IMR-90 (cell line): ENCODE measurements at regions not wholly inside any gene's neighbourhood (a gene's known extent, or its start where the extent isn't known, plus 50 kb on each side); places are given as distances from the start of the nearest gene placed in this dataset.

Experiments
- ATAC-seq: fragments of 200-7000 bp; cut with Tn5 transposase; 2 replicates; pipeline ENCODE4 v1.9.1; 2020; ENCODE audit warnings: low read depth, mild to moderate bottlenecking, moderate library complexity
- BruUV-seq: library from RNA; stranded (reverse); fragments of 400-500 nt; replicated peaks from 2 replicates; lab custom pipeline; 2021; lab: Mats Ljungman, UMichigan
- CTCF ChIA-PET: fragments of 300-600 bp; formaldehyde crosslinking; extraction: SDS; loops from one replicate; lab custom pipeline; 2021; ENCODE audit warnings: antibody characterized with exemption; lab: Yijun Ruan, JAX
- POLR2A ChIA-PET: fragments of 300-600 bp; sonication (Branson Sonifier 250); formaldehyde crosslinking; loops from one replicate; lab custom pipeline; 2022; ENCODE audit warnings: antibody characterized with exemption; ENCODE audit not compliant: unreplicated experiment; lab: Charles Lee
- DNase-seq: peaks from one replicate; pipeline ENCODE4 v3.0.0; 2013
- H2AFZ ChIP-seq: replicated peaks from 2 replicates; pipeline ENCODE3; 2013; ENCODE audit warnings: low read length, mild to moderate bottlenecking; ENCODE audit not compliant: poor library complexity
- H2AK5ac ChIP-seq: 2 replicates; pipeline ENCODE4 v1.6.1; 2013; ENCODE audit warnings: low read depth, low read length, inconsistent platforms
- H2AK9ac ChIP-seq: replicated peaks from 2 replicates; pipeline ENCODE3; 2013; ENCODE audit warnings: mild to moderate bottlenecking, low read depth, low read length, moderate library complexity; ENCODE audit not compliant: poor library complexity
- H2BK120ac ChIP-seq: 2 replicates; pipeline ENCODE4 v1.6.1; 2013; ENCODE audit warnings: low read depth, low read length, inconsistent platforms
- H2BK15ac ChIP-seq: 3 replicates; pipeline ENCODE4 v1.6.1; 2013; ENCODE audit warnings: low read depth, low read length, inconsistent platforms
- H2BK20ac ChIP-seq: 2 replicates; pipeline ENCODE4 v1.6.1; 2013; ENCODE audit warnings: low read depth, mild to moderate bottlenecking, inconsistent platforms, low read length, moderate library complexity
- H2BK5ac ChIP-seq: 2 replicates; pipeline ENCODE4 v1.6.1; 2013; ENCODE audit warnings: mild to moderate bottlenecking, low read depth, low read length, inconsistent platforms; ENCODE audit not compliant: poor library complexity, severe bottlenecking
- H3K14ac ChIP-seq: replicated peaks from 2 replicates; pipeline ENCODE4 v1.6.1; 2013; ENCODE audit warnings: low read depth, low read length, inconsistent platforms
- H3K18ac ChIP-seq: 2 replicates; pipeline ENCODE4 v1.6.1; 2013; ENCODE audit warnings: low read depth, low read length, control low read depth
- H3K23ac ChIP-seq: 2 replicates; pipeline ENCODE4 v1.6.1; 2013; ENCODE audit warnings: low read depth, low read length, inconsistent platforms
- H3K27ac ChIP-seq: 2 replicates; pipeline ENCODE4 v1.5.1; 2013; ENCODE audit warnings: mild to moderate bottlenecking, control low read depth, low read length; ENCODE audit not compliant: insufficient read depth
- H3K27me3 ChIP-seq: 2 replicates; pipeline ENCODE4 v1.6.1; 2013; ENCODE audit warnings: low read length; ENCODE audit not compliant: control insufficient read depth, insufficient read depth
- H3K36me3 ChIP-seq: 2 replicates; pipeline ENCODE4 v1.6.1; 2013; ENCODE audit warnings: low read length, mixed read lengths; ENCODE audit not compliant: control insufficient read depth, insufficient read depth
- H3K4ac ChIP-seq: 2 replicates; pipeline ENCODE4 v1.6.1; 2013; ENCODE audit warnings: low read depth, low read length, inconsistent platforms
- H3K4me1 ChIP-seq: 2 replicates; pipeline ENCODE4 v1.6.1; 2013; ENCODE audit warnings: low read length, mixed read lengths; ENCODE audit not compliant: control insufficient read depth, insufficient read depth
- H3K4me2 ChIP-seq: 2 replicates; pipeline ENCODE4 v1.6.1; 2013; ENCODE audit warnings: low read depth, mild to moderate bottlenecking, control low read depth, low read length, moderate library complexity
- H3K4me3 ChIP-seq: 2 replicates; pipeline ENCODE4 v1.5.1; 2013; ENCODE audit warnings: low read depth, mild to moderate bottlenecking, control low read depth, low read length, moderate library complexity; ENCODE audit not compliant: insufficient read depth
- H3K56ac ChIP-seq: 2 replicates; pipeline ENCODE4 v1.6.1; 2013; ENCODE audit warnings: low read length, inconsistent platforms; ENCODE audit not compliant: insufficient read depth; ENCODE audit errors: extremely low read depth
- H3K79me1 ChIP-seq, 2 experiments: 2 replicates each; pipeline ENCODE4 v1.6.1; 2013; ENCODE audit warnings: low read length in 2 of 2, inconsistent platforms in 1 of 2, low read depth in 1 of 2
- H3K9ac ChIP-seq: 2 replicates; pipeline ENCODE4 v1.6.1; 2013; ENCODE audit warnings: low read depth, low read length, control low read depth
- H3K9me1 ChIP-seq: 2 replicates; pipeline ENCODE4 v1.6.1; 2013; ENCODE audit warnings: low read length, inconsistent platforms; ENCODE audit not compliant: insufficient read depth
- H3K9me3 ChIP-seq: 2 replicates; pipeline ENCODE4 v1.6.1; 2013; ENCODE audit warnings: low read length; ENCODE audit not compliant: control insufficient read depth, insufficient read depth
- H4K20me1 ChIP-seq: 2 replicates; pipeline ENCODE4 v1.6.1; 2013; ENCODE audit warnings: low read length, inconsistent platforms; ENCODE audit not compliant: insufficient read depth
- H4K5ac ChIP-seq: 2 replicates; pipeline ENCODE4 v1.6.1; 2013; ENCODE audit warnings: mild to moderate bottlenecking, low read depth, low read length, control low read depth
- H4K8ac ChIP-seq, 2 experiments: 2 replicates each; pipeline ENCODE4 v1.6.1; 2013; ENCODE audit warnings: low read depth in 2 of 2, low read length in 2 of 2, control low read depth in 1 of 2, inconsistent platforms in 1 of 2
- H4K91ac ChIP-seq: 2 replicates; pipeline ENCODE4 v1.6.1; 2013; ENCODE audit warnings: low read depth, low read length, inconsistent platforms; ENCODE audit not compliant: insufficient read depth
- MAZ ChIP-seq: IDR thresholded peaks from 2 replicates; pipeline ENCODE4 v1.6.1; 2012; ENCODE audit warnings: low read depth, mild to moderate bottlenecking, low read length, improper control_type of control experiment, moderate library complexity, borderline replicate concordance
- NFE2L2 ChIP-seq: fragments of 150-350 bp; IDR thresholded peaks from 2 replicates; pipeline ENCODE4 v1.6.1; 2016; ENCODE audit warnings: low read depth, mild to moderate bottlenecking, low read length
- RAD21 ChIP-seq: IDR thresholded peaks from 2 replicates; pipeline ENCODE4 v1.6.1; 2012; ENCODE audit warnings: low read length, improper control_type of control experiment
- WGBS, 2 experiments: methylation state at CpG; one replicate each; pipeline versions ENCODE4 v1.1.5 to v1.1.7; 2013; ENCODE audit warnings: missing lambda C conversion rate in 2 of 2; ENCODE audit not compliant: insufficient read length in 1 of 2; ENCODE audit errors: extremely low coverage in 2 of 2; 5-methylcytosine and 5-hydroxymethylcytosine counted together
- dilution Hi-C: fragments of 300-500 bp; cut with HindIII; formaldehyde crosslinking; loops from one replicate; pipeline ENCODE4 v1.14.3; 2018; ENCODE audit warnings: low sequenced_read_pairs; ENCODE audit not compliant: unreplicated experiment
- in situ Hi-C: fragments of 300-500 bp; cut with MboI; formaldehyde crosslinking; loops from 3 replicates; pipeline ENCODE4 v1.14.3; 2019; ENCODE audit warnings: low sequenced_read_pairs, inconsistent platforms, mixed read lengths
- intact Hi-C: fragments of 100-400 bp; cut with micrococcal nuclease; formaldehyde crosslinking; loops from 2 replicates; pipeline ENCODE4 v1.10.0; 2022

DNA sequence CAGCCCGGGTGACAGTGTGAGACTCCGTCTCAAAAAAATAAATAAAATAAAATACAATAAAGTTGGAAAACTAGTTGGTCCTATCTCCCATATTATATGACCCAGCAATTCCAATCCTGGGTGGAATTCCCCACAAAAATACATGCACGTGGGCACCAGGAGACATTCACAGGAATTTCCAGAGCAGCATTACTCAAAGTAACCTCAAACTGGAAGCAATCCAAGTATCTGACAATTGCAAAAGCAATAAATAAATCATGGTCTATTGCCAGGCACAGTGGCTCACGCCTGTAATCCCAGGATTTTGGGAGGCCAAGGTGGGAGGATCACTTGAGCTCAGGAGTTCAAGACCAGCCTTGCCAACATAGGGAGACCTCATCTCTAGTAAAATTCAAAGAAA is 101.2 kb upstream of the MAP4K4 start:
- ATAC-seq (no peak), DNase-seq (peak; percentile 5)
- Histone ChIP-seq H3K56ac (no peak overlapping the region), H3K79me1 (no peaks in the 10 kb centered on the region), H3K9ac (no peak overlapping the region), H4K20me1 (no peaks in the 10 kb centered on the region), H3K9me3 (no peaks in the 10 kb centered on the region), H3K27me3 (peaks cover 3% of the 10 kb centered on the region; the same call in 1 of the 2 replicates), H2AK5ac (no peak overlapping the region), H2BK120ac (no peak overlapping the region), H3K4me3 (no peak overlapping the region), H2AFZ (no peak overlapping the region), H3K4me1 (no peaks in the 10 kb centered on the region), H3K4me2 (no peak overlapping the region), H3K18ac (no peak overlapping the region), H2BK5ac (no peak overlapping the region), H3K14ac (no peak overlapping the region), H3K9me1 (no peaks in the 10 kb centered on the region), H2BK20ac (no peak overlapping the region), H4K8ac (no peak overlapping the region), H2AK9ac (no peak overlapping the region), H3K36me3 (no peaks in the 10 kb centered on the region), H3K27ac (no peak overlapping the region), H3K4ac (no peak overlapping the region), H2BK15ac (no peak overlapping the region), H4K91ac (no peak overlapping the region), H4K5ac (no peak overlapping the region), H3K23ac (no peak overlapping the region)
- CTCF ChIA-PET = interaction anchor here (1.3 kb wide), 1 partner anchor 13 kb away, joined by 4 read pairs; no protein-coding TSS in a partner anchor
- dilution Hi-C loops = no loop called here
- intact Hi-C loops = no loop called here
- TF ChIP-seq RAD21 (no peak), NFE2L2 (no peak), MAZ (no peak)
- POLR2A ChIA-PET = no interaction called here
- no TSS peak for BruUV-seq
- in situ Hi-C loops = loop anchor here (10.0 kb wide), 1 partner anchor 62 kb away; no protein-coding TSS in a partner anchor
- WGBS, 2 experiments = no CpG with 5 or more reads among the region's 4 CpGs
